HG02943 (cell line): ENCODE measurements at regions not wholly inside any gene's neighbourhood (a gene's known extent, or its start where the extent isn't known, plus 50 kb on each side); places are given as distances from the start of the nearest gene placed in this dataset.
"Not testable (repeated sequence)": the region's sequence is repeated elsewhere in the genome, so short reads cannot be mapped to it uniquely, and the experiment has no call there.

ENCODE experiments used
- ATAC-seq: cut with Tn5 transposase; IDR thresholded peaks from one replicate; pipeline ENCODE4 v1.9.1; 2021; ENCODE audit warnings: mild to moderate bottlenecking, low read depth, moderate library complexity; ENCODE audit not compliant: unreplicated experiment

DNA sequence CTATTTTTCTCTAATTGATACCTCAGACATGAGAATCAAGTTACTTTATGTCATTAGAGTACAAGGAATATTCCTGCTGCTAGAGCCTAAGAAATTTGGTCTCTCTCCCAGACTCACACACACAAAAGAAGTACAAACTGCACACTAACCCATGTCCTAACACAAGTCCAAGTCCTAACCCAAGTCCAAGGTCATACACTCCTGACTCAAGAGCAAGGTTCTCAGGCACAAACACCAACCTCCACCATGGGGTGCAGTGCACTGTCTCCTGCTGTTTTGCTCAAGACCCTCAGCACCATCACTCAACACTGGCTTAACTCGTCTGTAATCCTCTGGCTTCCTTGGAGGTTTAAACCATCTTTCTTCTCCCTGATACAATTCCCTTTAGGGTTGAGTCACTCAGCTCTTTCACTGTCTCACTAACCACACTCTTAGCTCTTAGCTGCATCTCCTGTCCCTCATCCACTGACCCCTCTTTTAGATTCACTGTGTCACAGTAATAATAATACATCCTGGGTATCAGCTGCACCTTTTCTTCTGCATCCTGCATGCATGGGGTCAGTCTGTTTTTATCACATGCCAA, 129.8 kb downstream of the BCL2L11 start:
- no peak for ATAC-seq

DNA sequence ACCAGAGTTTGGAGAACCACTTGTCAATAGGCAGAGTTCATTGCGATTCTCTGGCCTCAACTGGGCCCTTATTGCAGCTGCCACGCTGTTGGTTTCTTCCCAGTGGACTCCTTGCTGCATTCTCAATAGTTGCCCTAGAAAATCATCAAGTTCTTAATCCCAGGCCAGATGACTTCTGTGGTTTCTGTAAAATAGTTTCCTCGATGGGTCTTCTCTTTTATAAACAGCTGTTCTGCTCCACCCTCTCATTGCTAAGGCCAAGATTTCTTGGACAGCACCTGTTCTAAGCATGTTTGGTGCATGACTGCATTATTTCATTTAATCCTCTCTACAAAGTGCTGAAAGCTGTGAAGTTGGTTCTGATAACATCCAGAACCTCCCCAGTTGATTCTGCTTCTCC, 131.0 kb downstream of the BCL2L11 start:
- no peak for ATAC-seq

DNA sequence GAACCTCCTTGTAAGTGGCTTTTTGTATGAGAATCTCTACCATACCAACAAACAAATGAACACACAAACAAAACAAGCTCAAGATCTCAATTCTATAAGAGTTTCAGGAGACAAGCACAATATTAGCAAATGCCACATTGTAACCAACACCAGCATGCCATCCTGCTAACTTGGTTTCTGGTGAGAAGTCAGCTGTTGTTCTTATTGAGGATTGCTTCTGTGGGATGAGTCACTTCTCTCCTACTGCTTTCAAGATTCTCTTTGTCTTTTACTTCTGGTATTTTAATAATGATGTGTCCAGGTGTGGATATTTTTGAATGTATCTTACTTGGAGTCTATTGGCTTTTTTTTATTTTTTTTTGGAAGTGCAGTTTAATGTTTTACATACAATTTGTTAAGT, 131.7 kb downstream of the BCL2L11 start:
- no peak for ATAC-seq

DNA sequence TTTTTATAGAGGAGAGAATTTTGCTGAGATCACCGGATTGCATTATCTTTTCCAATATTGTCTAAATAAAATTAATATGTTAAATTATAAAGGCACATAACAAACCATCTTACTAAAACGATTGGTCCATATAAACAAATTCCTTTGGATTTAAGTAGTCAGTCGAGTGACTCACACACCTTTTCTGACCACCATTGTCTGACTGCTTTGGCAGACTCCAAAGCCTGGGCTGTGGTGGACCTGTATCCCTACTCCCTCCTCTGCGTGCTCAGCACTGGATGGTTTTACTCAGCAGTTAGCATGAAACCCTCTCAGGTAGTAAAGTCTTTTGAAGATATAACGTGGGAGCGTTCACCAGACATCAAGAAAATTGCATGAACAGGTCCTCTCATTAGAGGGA, 134.2 kb downstream of the BCL2L11 start:
- ATAC-seq = not testable (repeated sequence)

DNA sequence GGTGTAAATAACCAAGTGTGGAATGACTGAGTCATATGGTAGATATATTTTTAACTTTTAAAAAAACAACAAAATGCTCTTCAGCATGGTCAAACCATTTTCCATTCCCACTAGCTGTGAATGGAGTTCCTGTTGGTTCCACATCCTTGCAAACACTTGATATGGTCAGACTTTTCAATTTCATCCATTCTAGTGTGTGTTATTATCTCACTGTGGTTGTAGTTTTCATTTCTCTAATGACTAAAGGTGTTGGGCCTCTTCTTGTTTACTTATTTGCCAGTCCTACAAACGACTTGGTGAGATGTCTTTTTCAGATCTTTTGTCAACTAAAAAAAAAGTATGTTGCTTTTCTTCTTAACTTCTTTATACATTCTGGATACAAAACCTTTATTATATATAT, 135.9 kb downstream of the BCL2L11 start:
- not testable (repeated sequence) for ATAC-seq

DNA sequence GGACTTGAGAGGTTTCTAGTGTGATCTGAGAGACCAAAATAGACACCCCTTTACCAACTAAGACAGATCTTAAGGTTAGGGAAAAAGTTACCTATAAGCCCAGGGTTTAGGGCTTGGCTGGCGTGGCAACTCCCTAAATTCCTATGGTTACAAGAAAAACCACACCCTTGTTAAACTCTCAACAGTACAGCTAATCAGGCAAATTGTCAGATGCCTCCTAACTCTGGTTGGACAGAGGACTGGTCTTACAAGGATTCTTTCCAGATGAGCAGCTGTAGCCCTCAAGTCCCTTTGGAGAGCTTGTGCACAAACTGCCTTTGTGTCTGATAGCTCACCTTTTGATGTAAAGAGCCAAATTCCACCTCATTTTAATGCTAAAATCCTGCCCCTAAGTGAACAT, 136.9 kb downstream of the BCL2L11 start:
- not testable (repeated sequence) for ATAC-seq

DNA sequence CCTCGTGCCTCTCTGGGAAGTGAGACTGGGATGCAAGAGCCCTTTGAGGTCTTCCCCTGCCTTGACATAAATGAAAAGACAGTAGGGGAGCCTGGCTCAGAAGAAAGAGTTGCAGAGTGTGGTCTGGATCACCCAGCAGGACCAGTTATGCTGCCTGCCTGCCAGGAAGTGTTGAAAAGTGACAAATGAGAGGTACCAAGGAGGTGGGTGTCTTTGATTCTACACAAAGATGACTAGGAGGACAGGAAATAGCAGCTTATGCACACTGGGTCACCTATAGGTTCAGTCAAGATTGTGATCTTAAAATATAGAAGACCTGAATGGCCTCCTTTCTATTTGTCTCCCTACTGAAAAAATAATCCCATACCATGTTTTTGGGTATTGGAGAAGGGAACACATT, 137.6 kb downstream of the BCL2L11 start:
- ATAC-seq = not testable (repeated sequence)

DNA sequence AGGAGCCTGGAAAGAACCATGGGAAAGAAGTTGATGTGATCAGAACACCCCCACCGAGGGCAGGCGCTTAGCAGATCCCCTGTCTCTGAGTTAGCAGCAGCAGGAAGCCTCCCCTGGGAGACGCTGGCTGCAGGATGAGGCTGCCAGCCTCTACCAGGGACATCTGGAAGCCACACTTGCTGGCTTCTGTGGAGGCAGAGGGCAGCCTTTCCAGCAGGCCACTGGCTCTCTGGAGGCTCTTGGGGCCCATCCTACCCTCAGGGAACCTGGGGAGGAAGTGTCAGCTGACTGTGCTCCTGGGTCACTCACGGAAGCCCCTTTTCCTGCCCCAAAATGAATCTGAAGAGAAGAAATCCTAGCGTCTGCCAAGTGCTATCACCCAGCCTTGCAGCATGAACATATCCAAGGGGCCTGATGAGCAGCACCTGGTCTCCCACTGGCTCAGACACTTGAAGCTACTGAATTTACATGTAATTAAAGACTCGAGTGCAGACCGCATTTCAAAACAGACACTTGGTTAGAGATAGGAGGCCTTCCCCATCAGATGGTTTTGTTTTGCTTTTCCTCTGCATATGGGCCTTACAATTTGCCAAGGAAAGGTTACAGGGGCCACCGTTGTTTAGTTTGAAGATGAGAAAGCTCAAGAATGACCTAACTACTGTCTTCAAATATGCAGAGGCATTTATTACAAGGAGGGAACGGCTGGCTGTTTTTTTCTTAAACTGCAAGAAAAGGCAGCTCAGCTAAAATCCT, 142.1 kb downstream of the BCL2L11 start:
- not testable (repeated sequence) for ATAC-seq

DNA sequence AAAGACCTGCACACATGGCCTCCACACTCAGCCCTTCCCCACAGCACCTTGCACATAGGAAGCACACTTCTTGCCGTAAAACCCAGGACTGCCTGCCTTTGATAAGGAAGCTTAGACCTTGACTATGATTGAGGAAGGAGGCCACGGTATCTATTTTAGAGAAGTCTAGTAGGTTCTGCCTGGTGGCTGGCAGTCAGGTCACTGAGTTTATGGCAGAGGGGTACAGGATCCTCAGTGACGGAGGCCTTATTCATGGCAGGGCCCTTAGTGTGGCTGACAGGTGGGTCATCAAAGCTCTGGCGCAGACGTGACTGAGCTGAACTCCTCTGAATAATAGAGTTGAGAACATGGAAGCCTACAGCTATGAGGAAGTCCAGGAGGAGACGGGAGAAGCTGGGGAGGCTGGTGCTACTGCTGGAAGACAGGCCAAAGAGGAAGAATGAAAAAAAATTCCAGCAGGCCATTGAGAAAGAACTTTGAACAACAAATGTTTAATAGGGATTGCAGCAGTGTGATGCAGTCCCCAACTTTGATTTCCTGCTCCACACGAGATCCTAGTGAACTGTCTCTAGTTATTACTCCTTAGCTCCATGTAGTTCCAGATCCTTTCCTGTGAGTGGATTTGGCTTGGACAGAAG, 142.8 kb downstream of the BCL2L11 start:
- ATAC-seq = not testable (repeated sequence)

DNA sequence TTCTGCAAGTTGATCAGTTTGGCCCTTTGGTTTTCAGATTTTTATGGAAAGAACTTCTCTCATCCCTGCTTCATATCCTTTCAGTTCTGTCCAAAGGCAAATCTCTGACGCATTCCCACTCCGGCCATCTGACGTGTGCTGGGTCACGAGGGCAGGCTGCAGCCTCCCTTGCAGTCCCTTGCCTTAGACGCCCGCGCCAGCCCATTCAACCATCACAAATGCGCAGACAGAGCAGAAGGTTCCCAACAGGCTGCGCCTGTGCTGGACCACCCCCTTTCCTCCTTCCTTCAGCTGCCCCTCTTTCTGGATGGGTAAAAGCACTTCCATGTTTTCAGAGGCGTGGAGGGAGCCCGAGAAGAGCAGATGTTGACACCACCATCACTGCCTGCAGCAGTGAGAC, 144.2 kb downstream of the BCL2L11 start:
- ATAC-seq = not testable (repeated sequence)

DNA sequence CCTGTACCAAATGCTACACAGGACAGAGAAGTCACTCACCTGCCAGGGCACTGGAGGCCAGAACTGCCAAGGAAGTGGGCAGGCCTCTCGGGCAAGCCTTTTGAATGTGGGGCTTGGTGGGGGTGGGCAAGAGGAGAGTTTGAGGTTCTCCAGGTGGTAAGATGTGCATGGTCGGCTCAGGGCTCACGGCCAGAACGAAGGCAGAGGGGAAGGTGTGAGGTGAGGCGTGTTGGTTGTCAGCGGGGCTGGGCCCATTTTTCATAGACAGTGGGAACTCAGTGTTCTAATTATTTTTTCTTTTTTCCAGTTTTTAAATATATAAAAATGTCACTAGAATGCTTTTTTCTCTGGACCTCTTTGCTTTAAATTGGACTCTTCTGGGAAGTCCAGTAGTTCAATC, 145.8 kb downstream of the BCL2L11 start:
- not testable (repeated sequence) for ATAC-seq

DNA sequence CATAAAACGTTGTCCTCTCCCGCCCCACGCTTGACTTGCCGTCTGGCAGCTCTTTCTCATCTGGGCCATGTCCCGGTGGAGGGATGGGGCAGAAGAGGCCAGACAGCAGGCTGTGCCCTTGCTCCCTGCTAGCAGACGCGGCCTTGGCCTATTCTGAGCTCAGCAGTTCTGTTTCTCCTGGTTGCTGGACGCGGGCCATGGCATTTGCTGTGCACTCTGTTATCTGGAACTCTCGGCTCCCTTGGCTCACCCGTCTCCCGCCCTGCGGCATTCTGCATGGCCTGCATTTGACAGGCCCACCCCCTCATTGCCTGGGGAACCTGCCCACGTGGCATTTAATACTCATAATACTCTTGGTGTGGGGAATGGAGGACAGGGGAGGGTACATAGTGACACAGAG, 146.3 kb downstream of the BCL2L11 start:
- not testable (repeated sequence) for ATAC-seq

DNA sequence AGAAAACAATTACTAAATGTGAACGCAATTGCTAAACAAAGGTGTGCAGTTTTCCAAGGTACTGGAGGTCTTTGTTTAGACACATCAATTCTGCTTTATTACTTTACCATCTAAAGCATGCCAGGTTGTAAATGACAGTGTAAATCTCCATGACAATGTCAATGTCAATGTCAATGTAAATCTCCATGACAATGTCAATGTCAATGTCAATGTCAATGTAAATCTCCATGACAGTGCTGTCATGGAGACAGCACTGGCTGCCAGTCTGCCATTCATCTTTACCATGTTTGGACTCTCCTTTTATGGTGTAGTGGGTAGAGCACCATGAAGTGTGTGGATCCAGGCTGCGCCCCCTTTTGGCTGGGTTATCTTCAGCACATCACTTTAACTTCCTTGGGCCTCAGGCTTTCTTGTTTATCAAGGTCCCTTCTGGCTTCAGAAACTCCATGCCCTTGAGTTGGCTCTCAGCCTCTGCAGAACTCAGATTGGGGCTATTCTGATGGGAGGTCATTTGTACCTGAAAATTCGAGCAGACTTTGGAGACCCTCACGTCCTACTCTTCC, 149.1 kb downstream of the BCL2L11 start:
- ATAC-seq = not testable (repeated sequence)

DNA sequence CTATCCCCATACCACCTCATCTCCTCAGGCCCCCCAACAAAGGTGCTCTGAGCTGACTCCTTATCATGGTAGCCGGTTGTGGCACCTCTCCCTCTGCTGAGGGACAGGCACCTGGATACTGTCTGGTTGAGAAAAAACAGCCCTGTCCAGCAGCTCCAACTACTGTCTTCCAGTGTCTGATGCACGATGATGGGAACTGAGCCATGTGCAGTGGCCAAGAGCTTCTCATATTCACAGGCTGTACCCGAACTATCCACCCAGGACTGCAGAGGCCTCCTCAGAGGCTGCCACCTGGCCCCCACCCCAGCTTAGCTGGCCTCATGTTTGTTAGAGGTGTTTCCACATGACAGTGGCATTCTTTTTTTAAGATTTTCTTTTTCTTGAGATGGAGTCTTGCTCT, 149.9 kb downstream of the BCL2L11 start:
- not testable (repeated sequence) for ATAC-seq

DNA sequence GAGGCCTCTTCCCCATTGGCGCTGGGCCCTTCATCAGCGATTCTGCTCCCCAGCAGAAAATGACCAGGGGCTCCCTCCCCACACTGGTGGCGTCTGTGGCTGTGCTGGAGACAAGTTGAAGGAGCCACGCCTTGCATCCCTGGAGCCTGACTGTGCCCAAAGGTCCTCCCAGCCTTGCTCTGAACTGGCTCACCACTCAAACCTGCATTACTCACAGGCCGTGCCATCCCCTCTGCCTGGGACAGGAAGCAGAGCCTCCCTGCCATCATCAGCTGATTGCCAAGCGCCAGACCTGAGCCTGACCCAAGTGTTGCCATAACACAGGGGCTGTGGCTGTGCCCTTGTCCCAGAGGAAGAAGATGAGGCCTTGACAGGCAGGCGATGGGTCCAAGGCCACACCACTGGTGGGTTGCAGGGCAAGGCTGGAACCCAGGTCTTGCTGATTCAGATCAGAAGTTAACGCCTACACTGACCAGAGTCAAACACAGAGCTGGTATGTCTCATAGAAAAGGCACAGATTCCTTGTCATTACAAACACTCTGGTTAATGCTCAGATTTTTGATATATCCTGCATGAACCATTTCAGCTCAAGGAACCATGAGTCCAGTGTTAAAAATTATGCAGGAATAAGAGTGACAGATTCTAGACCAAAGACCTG, 151.1 kb downstream of the BCL2L11 start:
- not testable (repeated sequence) for ATAC-seq

DNA sequence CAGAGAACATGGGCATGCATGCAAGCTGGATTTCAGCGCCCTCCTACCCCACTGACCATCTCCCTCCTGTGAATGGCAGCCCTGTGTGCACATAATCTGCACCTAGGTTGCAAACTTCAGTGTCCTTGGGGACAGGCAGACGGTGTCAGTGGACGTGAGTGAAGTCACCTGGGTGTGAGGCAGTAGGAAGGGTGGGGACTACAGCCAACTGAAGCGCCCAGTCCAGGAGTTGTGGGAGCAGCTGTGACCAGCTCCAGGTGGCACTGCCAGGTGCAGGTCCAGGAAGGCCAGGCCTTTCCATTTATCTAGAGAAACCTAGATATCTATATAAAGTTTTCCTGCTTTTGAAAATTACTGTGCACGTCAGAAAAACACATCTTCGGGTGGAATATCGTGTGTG, 152.3 kb downstream of the BCL2L11 start:
- ATAC-seq = not testable (repeated sequence)

DNA sequence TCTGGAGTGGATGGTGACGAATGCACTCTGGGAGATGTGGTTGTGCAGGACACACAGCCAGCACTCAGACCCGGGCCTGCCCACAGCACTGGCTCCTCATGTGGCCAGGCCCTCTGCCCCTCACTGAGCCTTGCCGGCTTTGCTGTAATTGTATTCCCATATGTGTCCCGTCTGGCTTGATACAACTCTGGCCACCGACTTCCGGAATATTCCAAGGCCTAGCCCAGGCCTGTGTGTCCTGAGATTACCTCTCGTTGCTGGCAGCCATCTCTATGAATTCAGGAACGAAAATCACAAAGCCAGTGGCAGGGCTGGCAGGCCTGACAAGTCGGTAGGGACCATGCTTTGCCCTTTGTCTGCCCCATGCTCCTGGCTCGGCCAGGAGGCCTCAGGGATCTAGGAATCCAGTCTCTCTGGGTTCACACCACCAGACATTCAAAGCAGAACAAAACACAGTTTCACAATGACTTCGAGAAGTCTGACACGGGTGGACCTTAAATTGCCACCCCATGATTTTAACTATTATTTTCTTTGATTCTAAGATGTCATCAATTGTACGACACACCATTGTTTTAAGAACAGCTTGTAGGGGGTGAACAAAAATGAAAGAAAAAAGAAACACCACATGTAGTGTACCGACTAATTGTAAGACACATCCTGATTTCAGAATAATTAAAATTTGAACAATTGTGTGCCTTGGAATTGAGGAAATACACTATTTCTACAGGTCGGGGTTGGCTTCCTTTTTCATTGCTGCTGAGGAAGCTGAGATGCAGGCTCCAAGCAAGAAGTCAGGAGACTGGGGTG, 154.5 kb downstream of the BCL2L11 start:
- not testable (repeated sequence) for ATAC-seq

DNA sequence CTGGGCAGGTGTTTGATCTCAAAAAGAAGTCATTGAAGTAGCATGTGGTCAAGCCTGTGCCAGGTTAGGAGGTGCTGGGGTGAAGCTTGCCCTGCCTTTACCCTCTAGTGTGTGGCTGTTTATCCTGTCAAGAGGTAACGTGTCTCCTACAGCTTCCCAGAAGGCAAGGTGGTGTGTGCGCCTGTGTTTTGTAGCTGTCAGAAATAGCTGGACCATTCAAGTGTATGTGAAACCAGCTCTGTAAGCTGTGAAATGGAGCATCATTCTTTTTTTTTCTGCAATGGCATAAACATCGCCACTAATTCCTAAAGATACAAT, 155.1 kb downstream of the BCL2L11 start:
- ATAC-seq = not testable (repeated sequence)

DNA sequence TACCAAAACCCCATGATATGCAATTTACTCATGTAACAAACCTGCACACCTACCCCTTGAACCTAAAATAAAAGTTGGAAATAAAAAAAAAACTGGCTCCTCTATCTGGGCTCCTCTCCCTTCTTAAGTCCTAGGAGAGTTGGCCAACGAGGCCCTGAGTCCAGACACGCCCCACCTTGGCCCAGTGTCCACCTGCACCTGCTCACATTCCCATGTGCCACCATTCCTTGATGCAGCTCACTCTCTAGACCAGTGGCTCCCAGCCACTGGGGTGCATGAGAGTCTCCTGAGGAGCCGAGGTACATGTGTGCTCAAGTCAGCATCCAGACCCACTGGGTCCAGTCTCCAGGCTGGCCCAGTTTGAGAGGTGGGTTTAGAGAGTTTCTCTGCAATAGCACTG, 157.4 kb downstream of the BCL2L11 start:
- ATAC-seq = not testable (repeated sequence)

DNA sequence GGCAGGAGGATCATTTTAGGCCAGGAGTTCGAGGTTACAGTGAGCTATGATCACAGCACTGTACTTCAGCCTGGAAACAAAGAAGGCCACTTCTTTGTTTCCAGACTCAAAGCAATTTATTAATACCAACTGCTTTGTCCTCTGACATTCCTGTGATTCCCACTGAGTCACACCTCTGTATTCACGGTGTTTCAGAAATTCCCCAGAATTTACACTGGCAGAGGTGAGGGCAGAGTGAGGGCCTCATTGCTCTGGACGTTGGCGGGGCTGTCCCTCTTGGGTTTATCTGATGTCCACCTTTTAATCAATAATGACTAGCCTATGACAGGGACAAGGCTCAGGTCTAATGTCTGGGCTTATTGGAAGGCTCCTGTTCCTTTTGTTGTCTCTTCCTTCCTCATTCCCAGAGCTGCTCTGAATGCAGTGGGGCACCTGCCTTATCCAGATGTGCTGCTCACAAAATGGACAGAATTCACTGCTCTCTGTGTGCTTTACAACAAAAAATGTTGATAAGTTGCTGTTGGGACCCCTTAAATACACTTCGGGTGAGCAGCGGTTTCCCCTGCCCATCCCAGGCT, 160.1 kb downstream of the BCL2L11 start:
- ATAC-seq = not testable (repeated sequence)
